ENCODE measurements at regions not wholly inside any gene's neighbourhood (a gene's known extent, or its start where the extent isn't known, plus 50 kb on each side); places are given as distances from the start of the nearest gene placed in this dataset.

- no peak for TF ChIP-seq EZH2 (IDR thresholded peaks at IDR 0.05; ENCODE audit: borderline replicate concordance, insufficient read depth, low read depth, low read length, poor library complexity, severe bottlenecking)
- TF ChIP-seq, protein P1, sequence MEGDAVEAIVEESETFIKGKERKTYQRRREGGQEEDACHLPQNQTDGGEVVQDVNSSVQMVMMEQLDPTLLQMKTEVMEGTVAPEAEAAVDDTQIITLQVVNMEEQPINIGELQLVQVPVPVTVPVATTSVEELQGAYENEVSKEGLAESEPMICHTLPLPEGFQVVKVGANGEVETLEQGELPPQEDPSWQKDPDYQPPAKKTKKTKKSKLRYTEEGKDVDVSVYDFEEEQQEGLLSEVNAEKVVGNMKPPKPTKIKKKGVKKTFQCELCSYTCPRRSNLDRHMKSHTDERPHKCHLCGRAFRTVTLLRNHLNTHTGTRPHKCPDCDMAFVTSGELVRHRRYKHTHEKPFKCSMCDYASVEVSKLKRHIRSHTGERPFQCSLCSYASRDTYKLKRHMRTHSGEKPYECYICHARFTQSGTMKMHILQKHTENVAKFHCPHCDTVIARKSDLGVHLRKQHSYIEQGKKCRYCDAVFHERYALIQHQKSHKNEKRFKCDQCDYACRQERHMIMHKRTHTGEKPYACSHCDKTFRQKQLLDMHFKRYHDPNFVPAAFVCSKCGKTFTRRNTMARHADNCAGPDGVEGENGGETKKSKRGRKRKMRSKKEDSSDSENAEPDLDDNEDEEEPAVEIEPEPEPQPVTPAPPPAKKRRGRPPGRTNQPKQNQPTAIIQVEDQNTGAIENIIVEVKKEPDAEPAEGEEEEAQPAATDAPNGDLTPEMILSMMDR (IDR thresholded peaks at IDR 0.05): no peak
- Histone ChIP-seq H3K9ac (ENCODE audit: low read length) (no peak overlapping the region), H3K4me3 (ENCODE audit: control extremely low read depth in 1 of 5, extremely low read depth in 1 of 5, insufficient read depth in 1 of 5, low read depth in 2 of 5, low read length in 4 of 5) (no peak overlapping the region), H3K79me2 (ENCODE audit: control insufficient read depth, insufficient read depth, low read length) (no peaks in the 10 kb centered on the region), H3K36me3 (replicated peaks in 1 of 2; ENCODE audit: control extremely low read depth in 1 of 2, control insufficient read depth in 1 of 2, extremely low read depth in 1 of 2, insufficient read depth in 2 of 2, low read length in 1 of 2) (no peaks in the 10 kb centered on the region), H2AFZ (ENCODE audit: insufficient read depth, low read depth, low read length, poor library complexity, severe bottlenecking) (no peak overlapping the region), H3K27me3 (replicated peaks in 1 of 4; ENCODE audit: control extremely low read depth in 1 of 4, control insufficient read depth in 3 of 4, insufficient read depth in 4 of 4, low read length in 3 of 4) (no peaks in the 10 kb centered on the region), H3K27ac (ENCODE audit: low read length in 2 of 2) (no peak overlapping the region), H4K20me1 (ENCODE audit: control insufficient read depth, insufficient read depth, low read length, poor library complexity, severe bottlenecking) (no peaks in the 10 kb centered on the region), H3K4me1 (ENCODE audit: control insufficient read depth in 2 of 2, insufficient read depth in 2 of 2, low read length in 2 of 2) (no peaks in the 10 kb centered on the region), H3K4me2 (replicated peaks; ENCODE audit: low read depth, low read length, poor library complexity, severe bottlenecking) (no peak overlapping the region), H3K9me3 (ENCODE audit: control extremely low read depth in 1 of 3, control insufficient read depth in 2 of 3, insufficient read depth in 1 of 3, low read length in 2 of 3) (peaks cover 0 to 3% (median 0%) of the 10 kb centered on the region in 3 donors)
- H3K4me1 Mint-ChIP-seq: no peaks in the 10 kb centered on the region
- ChIA-PET POLR2A (no interaction called here), CTCF (no interaction called here)
- peaks cover 6% of the 10 kb centered on the region for H3K9me3 Mint-ChIP-seq (ENCODE audit: insufficient read depth)
- DNase-seq (no peak), ATAC-seq (ENCODE audit: low read depth) (no peak)
- intact Hi-C loops (cut with micrococcal nuclease): no loop called here
- no peak overlapping the region for H3K27ac Mint-ChIP-seq
- peaks cover 10% of the 10 kb centered on the region for H3K27me3 Mint-ChIP-seq
- no peak overlapping the region for H3K4me3 Mint-ChIP-seq
Measured at GRCh38 chr5:171604195-171604594, 181.4 kb upstream of the SMIM23 start.

DNA sequence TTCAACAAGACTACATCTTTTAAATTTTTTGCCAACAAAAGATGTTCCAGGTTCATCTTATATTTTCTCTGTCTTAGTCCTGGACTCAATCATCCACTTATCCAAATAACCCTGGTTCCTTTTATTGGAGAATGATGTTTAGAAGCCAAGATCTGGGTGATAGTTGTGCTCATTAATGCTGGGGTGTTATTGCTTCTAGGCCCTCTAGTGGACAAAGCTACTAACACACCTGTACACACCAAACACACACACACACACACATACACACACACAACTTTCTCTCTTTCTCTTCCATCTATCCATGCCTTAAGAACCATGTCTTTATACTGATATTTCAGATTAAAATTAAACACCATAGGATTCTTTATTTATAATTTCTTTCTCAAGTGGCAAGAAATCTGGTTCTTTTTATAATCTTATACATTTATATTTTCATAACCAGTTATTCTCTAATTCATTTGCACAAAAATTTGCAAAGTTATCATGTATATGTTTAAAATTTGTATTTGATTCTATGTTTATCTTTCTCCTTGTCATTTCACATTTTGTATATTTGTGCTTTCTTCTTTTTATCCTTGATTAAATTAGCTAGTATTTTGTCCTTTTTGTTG lies 179.1 kb upstream of the SMIM23 start:
- no peak overlapping the region for H3K4me3 Mint-ChIP-seq
- ChIA-PET POLR2A (no interaction called here), CTCF (no interaction called here)
- DNase-seq: no peak
- Histone ChIP-seq H3K27ac (ENCODE audit: low read length in 2 of 2) (no peak overlapping the region), H4K20me1 (ENCODE audit: control insufficient read depth, insufficient read depth, low read length, poor library complexity, severe bottlenecking) (no peaks in the 10 kb centered on the region), H3K27me3 (replicated peaks in 1 of 4; ENCODE audit: control extremely low read depth in 1 of 4, control insufficient read depth in 3 of 4, insufficient read depth in 4 of 4, low read length in 3 of 4) (no peaks in the 10 kb centered on the region), H2AFZ (ENCODE audit: insufficient read depth, low read depth, low read length, poor library complexity, severe bottlenecking) (no peak overlapping the region), H3K4me3 (ENCODE audit: control extremely low read depth in 1 of 5, extremely low read depth in 1 of 5, insufficient read depth in 1 of 5, low read depth in 2 of 5, low read length in 4 of 5) (no peak overlapping the region), H3K9ac (ENCODE audit: low read length) (no peak overlapping the region), H3K4me2 (replicated peaks; ENCODE audit: low read depth, low read length, poor library complexity, severe bottlenecking) (no peak overlapping the region), H3K4me1 (ENCODE audit: control insufficient read depth in 2 of 2, insufficient read depth in 2 of 2, low read length in 2 of 2) (no peaks in the 10 kb centered on the region), H3K36me3 (replicated peaks in 1 of 2; ENCODE audit: control extremely low read depth in 1 of 2, control insufficient read depth in 1 of 2, extremely low read depth in 1 of 2, insufficient read depth in 2 of 2, low read length in 1 of 2) (no peaks in the 10 kb centered on the region), H3K79me2 (ENCODE audit: control insufficient read depth, insufficient read depth, low read length) (no peaks in the 10 kb centered on the region), H3K9me3 (ENCODE audit: control extremely low read depth in 1 of 3, control insufficient read depth in 2 of 3, insufficient read depth in 1 of 3, low read length in 2 of 3) (peaks cover 0 to 3% (median 0%) of the 10 kb centered on the region in 3 donors)
- peaks cover 6% of the 10 kb centered on the region for H3K9me3 Mint-ChIP-seq (ENCODE audit: insufficient read depth)
- no peaks in the 10 kb centered on the region for H3K4me1 Mint-ChIP-seq
- peaks cover 13% of the 10 kb centered on the region for H3K27me3 Mint-ChIP-seq
- ATAC-seq (ENCODE audit: low read depth): no peak
- TF ChIP-seq, protein P1 (IDR thresholded peaks at IDR 0.05): peak; percentile 32
- no peak for TF ChIP-seq EZH2 (IDR thresholded peaks at IDR 0.05; ENCODE audit: borderline replicate concordance, insufficient read depth, low read depth, low read length, poor library complexity, severe bottlenecking)
- intact Hi-C loops (cut with micrococcal nuclease): no loop called here
- no peak overlapping the region for H3K27ac Mint-ChIP-seq
